PC-9 (cell line): ENCODE measurements at regions not wholly inside any gene's neighbourhood (a gene's known extent, or its start where the extent isn't known, plus 50 kb on each side); places are given as distances from the start of the nearest gene placed in this dataset.

Experiments used
- BruUV-seq: library from RNA; stranded (reverse); fragments of 400-500 nt; replicated peaks from 2 replicates; lab custom pipeline; 2021; lab: Mats Ljungman, UMichigan
- CTCF ChIA-PET: fragments of 300-600 bp; sonication (Branson Sonifier 250); formaldehyde crosslinking; loops from one replicate; lab custom pipeline; 2022; ENCODE audit warnings: antibody characterized with exemption; lab: Charles Lee
- POLR2A ChIA-PET: fragments of 300-600 bp; sonication (Branson Sonifier 250); formaldehyde crosslinking; loops from one replicate; lab custom pipeline; 2022; ENCODE audit warnings: antibody characterized with exemption; ENCODE audit not compliant: unreplicated experiment; lab: Charles Lee
- DNase-seq, 2 experiments: peaks; one replicate each; pipeline versions ENCODE4 v3.0.0 to v3.0.0-alpha.2; 2015 to 2022; ENCODE audit warnings: mixed read lengths in 1 of 2
- H2AFZ ChIP-seq: fragments of 200-600 bp; sonication (generic); 2 replicates; pipeline ENCODE4 v1.8.1; 2017; ENCODE audit warnings: antibody characterized with exemption
- H3F3A ChIP-seq: fragments of 200-600 bp; sonication (generic); 2 replicates; pipeline ENCODE4 v1.8.1; 2017; ENCODE audit warnings: antibody characterized with exemption, mild to moderate bottlenecking, low read depth; ENCODE audit not compliant: insufficient read depth
- H3K27ac ChIP-seq: fragments of 200-600 bp; sonication (generic); 2 replicates; pipeline ENCODE4 v1.6.1; 2016; ENCODE audit warnings: mixed run types
- H3K27me3 ChIP-seq: fragments of 200-600 bp; sonication (generic); 2 replicates; pipeline ENCODE4 v1.6.1; 2016; ENCODE audit warnings: low read depth, mixed run types; ENCODE audit not compliant: insufficient read depth
- H3K36me3 ChIP-seq: fragments of 200-600 bp; sonication (generic); 2 replicates; pipeline ENCODE4 v1.6.1; 2016; ENCODE audit warnings: low read depth, mixed run types
- H3K4me1 ChIP-seq: fragments of 200-600 bp; sonication (generic); replicated peaks from 2 replicates; pipeline ENCODE4 v1.6.1; 2016; ENCODE audit warnings: mixed run types; ENCODE audit not compliant: insufficient read depth
- H3K4me2 ChIP-seq: fragments of 200-600 bp; sonication (generic); 2 replicates; pipeline ENCODE4 v1.6.1; 2017; ENCODE audit warnings: mixed run types
- H3K4me3 ChIP-seq: fragments of 200-600 bp; sonication (generic); 2 replicates; pipeline ENCODE4 v1.6.1; 2016; ENCODE audit warnings: mixed run types
- H3K79me2 ChIP-seq: fragments of 200-600 bp; sonication (generic); 2 replicates; pipeline ENCODE4 v1.6.1; 2017; ENCODE audit warnings: low read depth, mixed run types
- H3K9me2 ChIP-seq: fragments of 200-600 bp; sonication (generic); 2 replicates; pipeline ENCODE4 v1.8.1; 2017; ENCODE audit warnings: mild to moderate bottlenecking; ENCODE audit not compliant: insufficient read depth
- H3K9me3 ChIP-seq: fragments of 200-600 bp; sonication (generic); 2 replicates; pipeline ENCODE4 v1.8.1; 2016; ENCODE audit warnings: low read depth; ENCODE audit not compliant: insufficient read depth
- H4K20me1 ChIP-seq: fragments of 200-600 bp; sonication (generic); 2 replicates; pipeline ENCODE4 v1.8.1; 2017; ENCODE audit not compliant: insufficient read depth
- CTCF ChIP-seq: fragments of 200-600 bp; sonication (generic); conservative IDR thresholded peaks from 2 replicates; pipeline ENCODE4 v1.6.1; 2017; ENCODE audit warnings: mixed run types, antibody characterized with exemption, mild to moderate bottlenecking, moderate library complexity
- EZH2 ChIP-seq: fragments of 200-600 bp; sonication (generic); IDR thresholded peaks from 2 replicates; pipeline ENCODE4 v1.8.0; 2017; ENCODE audit warnings: antibody characterized with exemption, low read depth
- intact Hi-C: fragments of 100-400 bp; cut with micrococcal nuclease; formaldehyde crosslinking; loops from one replicate; pipeline ENCODE4 v1.10.0; 2022; ENCODE audit not compliant: unreplicated experiment

- peaks cover 6% of the 10 kb centered on the region; the same call in 1 of the 2 replicates for H3K27me3 ChIP-seq
- no peak for TF ChIP-seq CTCF
- TF ChIP-seq EZH2 = no peak
- no peak overlapping the region for H3K27ac ChIP-seq
- ChIA-PET CTCF (no interaction called here), POLR2A (no interaction called here)
- no peaks in the 10 kb centered on the region for H3F3A ChIP-seq
- no peaks in the 10 kb centered on the region for H3K79me2 ChIP-seq
- H3K4me1 ChIP-seq = no peaks in the 10 kb centered on the region
- no peaks in the 10 kb centered on the region for H4K20me1 ChIP-seq
- intact Hi-C loops = no loop called here
- no peaks in the 10 kb centered on the region for H3K9me3 ChIP-seq
- no peaks in the 10 kb centered on the region for H3K36me3 ChIP-seq
- no peaks in the 10 kb centered on the region for H3K9me2 ChIP-seq
- BruUV-seq = no TSS peak
- no peak for DNase-seq
- no peak overlapping the region for H2AFZ ChIP-seq
- no peak overlapping the region for H3K4me2 ChIP-seq
- H3K4me3 ChIP-seq = no peak overlapping the region
Observed at GRCh38 chr6:159358562-159358961, 189.4 kb downstream of the FNDC1 start.

DNA sequence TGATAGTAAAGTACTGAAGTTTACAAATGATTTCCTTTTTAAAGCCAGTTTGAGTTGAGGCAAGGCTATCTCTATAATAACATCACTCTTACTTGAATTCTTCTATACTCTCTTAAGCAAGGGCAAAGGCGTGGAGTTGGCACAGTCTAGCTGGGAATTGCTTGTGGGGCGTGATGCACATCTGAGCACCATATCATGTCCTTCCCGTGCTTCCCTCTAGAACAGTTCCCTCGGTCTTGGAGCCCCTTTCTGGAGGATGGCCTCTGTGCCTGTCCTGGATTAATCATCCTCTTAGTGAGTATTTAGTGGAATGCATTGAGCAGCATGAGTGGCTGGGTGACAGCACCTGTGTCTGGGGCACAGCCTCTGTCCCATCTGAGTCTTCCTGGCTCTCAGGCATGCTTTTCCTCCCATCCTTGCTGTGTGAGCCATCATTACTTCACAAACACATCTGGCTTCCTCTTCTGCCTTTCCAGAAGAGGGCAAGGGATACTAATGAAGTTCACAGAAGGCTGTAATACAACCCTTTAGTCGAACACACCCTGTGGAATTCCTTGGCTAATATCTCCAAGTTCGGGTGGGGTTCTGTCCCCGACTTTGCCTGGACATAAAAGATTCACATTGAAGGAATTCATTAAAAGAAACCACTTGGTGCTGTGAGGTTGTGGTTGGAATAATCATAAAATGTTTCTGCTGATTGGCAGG lies 188.2 kb downstream of the FNDC1 start:
- no peaks in the 10 kb centered on the region for H3K36me3 ChIP-seq
- H3K9me2 ChIP-seq = no peaks in the 10 kb centered on the region
- H3K4me2 ChIP-seq = no peak overlapping the region
- DNase-seq = no peak
- peaks cover 6% of the 10 kb centered on the region; the same call in 1 of the 2 replicates for H3K27me3 ChIP-seq
- no peaks in the 10 kb centered on the region for H3K79me2 ChIP-seq
- no peak overlapping the region for H3K4me3 ChIP-seq
- POLR2A ChIA-PET = no interaction called here
- no peak for TF ChIP-seq EZH2
- TF ChIP-seq CTCF = no peak
- intact Hi-C loops = no loop called here
- H3F3A ChIP-seq = no peaks in the 10 kb centered on the region
- H4K20me1 ChIP-seq = no peaks in the 10 kb centered on the region
- H3K27ac ChIP-seq = no peak overlapping the region
- H3K4me1 ChIP-seq = no peaks in the 10 kb centered on the region
- no peak overlapping the region for H2AFZ ChIP-seq
- CTCF ChIA-PET = no interaction called here
- no peaks in the 10 kb centered on the region for H3K9me3 ChIP-seq
- no TSS peak for BruUV-seq

GRCh38 chr6:159353193-159353592 lies 184.0 kb downstream of the FNDC1 start:
- Histone ChIP-seq H4K20me1 (no peaks in the 10 kb centered on the region), H3K4me1 (no peaks in the 10 kb centered on the region), H2AFZ (no peak overlapping the region), H3K36me3 (no peaks in the 10 kb centered on the region), H3K4me2 (no peak overlapping the region), H3K4me3 (no peak overlapping the region), H3K27me3 (peaks cover 6% of the 10 kb centered on the region; the same call in 1 of the 2 replicates), H3K79me2 (no peaks in the 10 kb centered on the region), H3K9me3 (no peaks in the 10 kb centered on the region), H3K27ac (no peak overlapping the region), H3F3A (no peaks in the 10 kb centered on the region), H3K9me2 (no peaks in the 10 kb centered on the region)
- BruUV-seq = no TSS peak
- TF ChIP-seq CTCF = no peak
- no peak for TF ChIP-seq EZH2
- intact Hi-C loops = no loop called here
- POLR2A ChIA-PET = no interaction called here
- CTCF ChIA-PET = no interaction called here
- DNase-seq = no peak
